Breast epithelium (tissue), 4 donors: ENCODE measurements at regions not wholly inside any gene's neighbourhood (a gene's known extent, or its start where the extent isn't known, plus 50 kb on each side); places are given as distances from the start of the nearest gene placed in this dataset.

Experiments used
- DNase-seq, 2 donors: peaks; one replicate each; pipeline ENCODE4 v3.0.0-alpha.2; 2019; ENCODE audit warnings: low spot score in 2 of 2
- H3K27ac ChIP-seq, 2 donors: fragments of 200-600 bp; sonication (generic) in 1 of 2; one replicate each; pipeline ENCODE4 v1.5.1; 2016 to 2019; ENCODE audit warnings: mild to moderate bottlenecking in 1 of 2
- H3K27me3 ChIP-seq, 2 donors: fragments of 200-600 bp; sonication (generic) in 1 of 2; one replicate each; pipeline versions ENCODE4 v1.5.1 to v1.6.0; 2017 to 2019; ENCODE audit warnings: control low read depth in 1 of 2, mild to moderate bottlenecking in 1 of 2
- H3K36me3 ChIP-seq: fragments of 200-600 bp; one replicate; pipeline ENCODE4 v1.5.1; 2019
- H3K4me1 ChIP-seq, 2 donors: fragments of 200-600 bp; sonication (generic); one replicate each; pipeline ENCODE4 v1.5.1; 2016 to 2019; ENCODE audit warnings: control low read depth in 1 of 2
- H3K4me3 ChIP-seq, 3 donors: fragments of 200-600 bp; sonication (generic); 1 replicate in 2 of 3; 2 replicates in 1 of 3; pipeline ENCODE4 v1.5.1; 2016 to 2019; ENCODE audit warnings: mild to moderate bottlenecking in 3 of 3, moderate library complexity in 2 of 3
- H3K9me3 ChIP-seq, 2 donors: fragments of 200-600 bp; sonication (generic) in 1 of 2; one replicate each; pipeline ENCODE4 v1.5.1; 2016 to 2019; ENCODE audit warnings: control low read depth in 1 of 2
- POLR2A ChIP-seq: fragments of 450-650 bp; IDR thresholded peaks from one replicate; pipeline ENCODE4 v1.6.1; 2016; ENCODE audit warnings: antibody characterized with exemption, mild to moderate bottlenecking, moderate library complexity
- POLR2AphosphoS5 ChIP-seq, 3 donors: sonication (generic); formaldehyde crosslinking; IDR thresholded peaks; one replicate each; pipeline ENCODE4 v1.6.1; 2017; ENCODE audit warnings: antibody characterized with exemption in 3 of 3
- intact Hi-C: fragments of 100-400 bp; cut with DNase I; formaldehyde crosslinking; loops from one replicate; pipeline ENCODE4 v1.15.1; 2023; ENCODE audit warnings: low total_unique reads
- TF ChIP-seq, protein P1 (sequence below), 3 donors: fragments of 450-650 bp; IDR thresholded peaks; one replicate each; pipeline ENCODE4 v1.5.1; 2016 to 2017; ENCODE audit warnings: antibody characterized with exemption in 3 of 3, mild to moderate bottlenecking in 3 of 3, moderate library complexity in 3 of 3

GRCh38 chr9:129474740-129475404 lies 146.0 kb downstream of the C9orf50 start:
- no peaks in the 10 kb centered on the region for H3K27me3 ChIP-seq
- H3K36me3 ChIP-seq, result no peaks in the 10 kb centered on the region
- no peak overlapping the region for H3K4me3 ChIP-seq
- intact Hi-C loops, result no loop called here
- peaks cover 0 to 15% of the 10 kb centered on the region in 2 donors for H3K4me1 ChIP-seq
- H3K9me3 ChIP-seq, result no peaks in the 10 kb centered on the region
- DNase-seq, result no peak
- H3K27ac ChIP-seq, result peak overlapping the region; percentile 76 to 83
- TF ChIP-seq, protein P1, sequence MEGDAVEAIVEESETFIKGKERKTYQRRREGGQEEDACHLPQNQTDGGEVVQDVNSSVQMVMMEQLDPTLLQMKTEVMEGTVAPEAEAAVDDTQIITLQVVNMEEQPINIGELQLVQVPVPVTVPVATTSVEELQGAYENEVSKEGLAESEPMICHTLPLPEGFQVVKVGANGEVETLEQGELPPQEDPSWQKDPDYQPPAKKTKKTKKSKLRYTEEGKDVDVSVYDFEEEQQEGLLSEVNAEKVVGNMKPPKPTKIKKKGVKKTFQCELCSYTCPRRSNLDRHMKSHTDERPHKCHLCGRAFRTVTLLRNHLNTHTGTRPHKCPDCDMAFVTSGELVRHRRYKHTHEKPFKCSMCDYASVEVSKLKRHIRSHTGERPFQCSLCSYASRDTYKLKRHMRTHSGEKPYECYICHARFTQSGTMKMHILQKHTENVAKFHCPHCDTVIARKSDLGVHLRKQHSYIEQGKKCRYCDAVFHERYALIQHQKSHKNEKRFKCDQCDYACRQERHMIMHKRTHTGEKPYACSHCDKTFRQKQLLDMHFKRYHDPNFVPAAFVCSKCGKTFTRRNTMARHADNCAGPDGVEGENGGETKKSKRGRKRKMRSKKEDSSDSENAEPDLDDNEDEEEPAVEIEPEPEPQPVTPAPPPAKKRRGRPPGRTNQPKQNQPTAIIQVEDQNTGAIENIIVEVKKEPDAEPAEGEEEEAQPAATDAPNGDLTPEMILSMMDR (IDR thresholded peaks at IDR 0.05), result no peak
- no peak for TF ChIP-seq POLR2A
- no peak for TF ChIP-seq POLR2AphosphoS5 (IDR thresholded peaks at IDR 0.05)

- Histone ChIP-seq H3K27me3 (no peaks in the 10 kb centered on the region), H3K36me3 (no peaks in the 10 kb centered on the region), H3K4me1 (peaks cover 0 to 15% of the 10 kb centered on the region in 2 donors), H3K27ac (peak overlapping the region; percentile 76 to 83), H3K9me3 (no peaks in the 10 kb centered on the region), H3K4me3 (no peak overlapping the region)
- DNase-seq, result peak in 1 of 2 donors; percentile 86
- peak; percentile 44 to 77 (median 65) for TF ChIP-seq POLR2AphosphoS5 (IDR thresholded peaks at IDR 0.05)
- TF ChIP-seq POLR2A, result no peak
- TF ChIP-seq, protein P1 (IDR thresholded peaks at IDR 0.05), result no peak
- intact Hi-C loops, result no loop called here
These were observed 147.2 kb downstream of the C9orf50 start for GRCh38 chr9:129473523-129474244.

- Histone ChIP-seq H3K9me3 (no peaks in the 10 kb centered on the region), H3K27me3 (no peaks in the 10 kb centered on the region), H3K36me3 (no peaks in the 10 kb centered on the region), H3K4me1 (peaks cover 0 to 15% of the 10 kb centered on the region in 2 donors), H3K27ac (peak overlapping the region in 1 of 2 donors; percentile 83), H3K4me3 (no peak overlapping the region)
- intact Hi-C loops, result no loop called here
- no peak for TF ChIP-seq POLR2AphosphoS5 (IDR thresholded peaks at IDR 0.05)
- no peak for TF ChIP-seq POLR2A
- TF ChIP-seq, protein P1 (IDR thresholded peaks at IDR 0.05), result no peak
- DNase-seq, result no peak
These were observed 148.2 kb downstream of the C9orf50 start for GRCh38 chr9:129472651-129473102.

DNA sequence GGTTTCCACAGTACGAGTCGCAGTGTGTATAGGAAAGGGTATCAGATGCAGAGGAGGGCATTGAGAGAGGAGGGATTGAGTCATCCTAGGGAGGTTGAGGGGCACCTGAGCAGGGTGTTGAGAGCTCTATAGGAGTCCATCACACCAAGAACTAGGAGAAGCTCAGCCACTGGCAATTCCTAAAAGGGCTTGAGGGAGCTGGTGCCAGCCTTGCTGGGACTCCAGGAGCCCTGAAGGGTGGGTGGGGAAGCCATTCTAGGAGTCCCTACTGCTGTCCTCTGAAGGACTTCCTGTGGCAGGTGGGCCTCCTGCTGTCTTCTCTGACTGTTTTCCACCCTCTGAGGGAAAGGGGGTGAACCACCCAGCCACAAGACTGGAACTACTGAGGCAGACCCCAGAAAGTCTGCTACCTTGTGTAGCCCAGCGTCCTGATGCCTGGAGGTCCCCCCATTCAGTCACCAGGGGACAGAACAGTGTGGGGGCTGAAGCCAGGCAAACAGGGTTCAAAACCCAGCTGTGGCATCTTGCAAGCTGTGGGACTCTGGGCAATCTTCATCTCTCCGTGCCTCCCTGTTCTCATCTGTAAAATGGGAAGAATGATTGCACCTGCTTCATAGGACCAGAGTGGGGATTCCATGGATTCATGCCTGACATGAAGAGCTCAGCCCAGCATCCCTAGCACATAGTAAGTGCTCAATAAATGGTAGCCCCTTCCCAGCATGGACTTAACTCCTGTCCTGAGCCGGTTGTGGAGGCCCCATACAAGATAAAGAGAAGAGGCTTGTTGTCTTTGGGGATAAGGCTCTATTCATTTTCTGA lies 149.5 kb downstream of the C9orf50 start:
- TF ChIP-seq, protein P1 (IDR thresholded peaks at IDR 0.05), result no peak
- TF ChIP-seq POLR2AphosphoS5 (IDR thresholded peaks at IDR 0.05) (no peak), POLR2A (no peak)
- Histone ChIP-seq H3K27me3 (no peaks in the 10 kb centered on the region), H3K9me3 (no peaks in the 10 kb centered on the region), H3K4me1 (peaks cover 0 to 21% of the 10 kb centered on the region in 2 donors), H3K27ac (no peak overlapping the region), H3K4me3 (no peak overlapping the region), H3K36me3 (no peaks in the 10 kb centered on the region)
- DNase-seq, result no peak
- intact Hi-C loops, result no loop called here
